IPS-NIHi7 (cell line): ENCODE measurements at regions not wholly inside any gene's neighbourhood (a gene's known extent, or its start where the extent isn't known, plus 50 kb on each side); places are given as distances from the start of the nearest gene placed in this dataset.
"Not testable (repeated sequence)": the region's sequence is repeated elsewhere in the genome, so short reads cannot be mapped to it uniquely, and the experiment has no call there.

Source experiments
- DNase-seq: peaks from one replicate; pipeline ENCODE4 v3.0.0; 2012; ENCODE audit warnings: mixed read lengths; ENCODE audit errors: extremely low spot score

- no peak for DNase-seq
Observed at GRCh38 chr22:17318817-17319216, 50.4 kb upstream of the CECR2 start.

GRCh38 chr22:17315310-17315709 is 54.0 kb upstream of the CECR2 start:
- no peak for DNase-seq

GRCh38 chr22:17314487-17314886 is 54.8 kb upstream of the CECR2 start:
- no peak for DNase-seq

GRCh38 chr22:17313626-17314025 is 55.6 kb upstream of the CECR2 start:
- peak; percentile 6 for DNase-seq

GRCh38 chr22:17307566-17307965 is 61.7 kb upstream of the CECR2 start:
- DNase-seq = no peak

- DNase-seq = no peak
Observed at GRCh38 chr22:17305076-17305475, 64.2 kb upstream of the CECR2 start.

- no peak for DNase-seq
Observed at GRCh38 chr22:17303840-17304779, 65.2 kb upstream of the CECR2 start.

- DNase-seq = no peak
Observed at GRCh38 chr22:17303441-17303839, 65.8 kb upstream of the CECR2 start.

- no peak for DNase-seq
Observed at GRCh38 chr22:17302616-17303015, 66.6 kb upstream of the CECR2 start.

GRCh38 chr22:17300926-17301325 is 68.3 kb upstream of the CECR2 start:
- DNase-seq = no peak

- not testable (repeated sequence) for DNase-seq
Observed at GRCh38 chr22:17298805-17299502, 70.3 kb upstream of the CECR2 start.

GRCh38 chr22:17285656-17286055 is 66.4 kb upstream of the ADA2 start:
- DNase-seq = no peak

GRCh38 chr22:17284888-17285287 is 65.7 kb upstream of the ADA2 start:
- DNase-seq = no peak

GRCh38 chr22:17284466-17284865 is 65.2 kb upstream of the ADA2 start:
- DNase-seq = no peak

GRCh38 chr22:17283865-17284264 is 64.6 kb upstream of the ADA2 start:
- DNase-seq = not testable (repeated sequence)

GRCh38 chr22:17283423-17283822 is 64.2 kb upstream of the ADA2 start:
- no peak for DNase-seq

- DNase-seq = no peak
Observed at GRCh38 chr22:17281440-17281841, 62.2 kb upstream of the ADA2 start.

- no peak for DNase-seq
Observed at GRCh38 chr22:17281026-17281425, 61.8 kb upstream of the ADA2 start.

GRCh38 chr22:17272511-17272991 is 53.3 kb upstream of the ADA2 start:
- peak; percentile 80 for DNase-seq

GRCh38 chr22:17271711-17272451 is 52.6 kb upstream of the ADA2 start:
- DNase-seq = no peak

- no peak for DNase-seq
Observed at GRCh38 chr22:17269607-17270261, 50.5 kb upstream of the ADA2 start.

- DNase-seq = no peak
Observed at GRCh38 chr22:17269224-17269606, 50.0 kb upstream of the ADA2 start.
